HFFc6 (cell line): ENCODE measurements at regions not wholly inside any gene's neighbourhood (a gene's known extent, or its start where the extent isn't known, plus 50 kb on each side); places are given as distances from the start of the nearest gene placed in this dataset.

Experiments used
- DNase-seq: peaks from one replicate; pipeline ENCODE4 v3.0.0-alpha.2; 2018
- H3K27ac Mint-ChIP-seq: 2 replicates; pipeline ENCODE4 v1.8.0; 2020; ENCODE audit warnings: mild to moderate bottlenecking, mixed read lengths
- H3K27me3 Mint-ChIP-seq: 2 replicates; pipeline ENCODE4 v1.8.0; 2021; ENCODE audit warnings: mild to moderate bottlenecking, moderate library complexity, mixed read lengths; ENCODE audit not compliant: insufficient read depth
- H3K36me3 Mint-ChIP-seq: 2 replicates; pipeline ENCODE4 v1.8.0; 2021; ENCODE audit warnings: low read depth, mixed read lengths
- H3K4me1 Mint-ChIP-seq: 2 replicates; pipeline ENCODE4 v1.8.0; 2020; ENCODE audit warnings: low read depth, mixed read lengths
- H3K4me3 Mint-ChIP-seq: 2 replicates; pipeline ENCODE4 v1.8.0; 2020; ENCODE audit warnings: mild to moderate bottlenecking, moderate library complexity, mixed read lengths
- H3K9me3 Mint-ChIP-seq: 2 replicates; pipeline ENCODE4 v1.8.0; 2020; ENCODE audit warnings: mild to moderate bottlenecking, mixed read lengths
- CTCF ChIP-seq: fragments of 200-600 bp; sonication (generic); IDR thresholded peaks from 2 replicates; pipeline ENCODE4 v1.5.0; 2021; ENCODE audit warnings: antibody characterized with exemption, mild to moderate bottlenecking

DNA sequence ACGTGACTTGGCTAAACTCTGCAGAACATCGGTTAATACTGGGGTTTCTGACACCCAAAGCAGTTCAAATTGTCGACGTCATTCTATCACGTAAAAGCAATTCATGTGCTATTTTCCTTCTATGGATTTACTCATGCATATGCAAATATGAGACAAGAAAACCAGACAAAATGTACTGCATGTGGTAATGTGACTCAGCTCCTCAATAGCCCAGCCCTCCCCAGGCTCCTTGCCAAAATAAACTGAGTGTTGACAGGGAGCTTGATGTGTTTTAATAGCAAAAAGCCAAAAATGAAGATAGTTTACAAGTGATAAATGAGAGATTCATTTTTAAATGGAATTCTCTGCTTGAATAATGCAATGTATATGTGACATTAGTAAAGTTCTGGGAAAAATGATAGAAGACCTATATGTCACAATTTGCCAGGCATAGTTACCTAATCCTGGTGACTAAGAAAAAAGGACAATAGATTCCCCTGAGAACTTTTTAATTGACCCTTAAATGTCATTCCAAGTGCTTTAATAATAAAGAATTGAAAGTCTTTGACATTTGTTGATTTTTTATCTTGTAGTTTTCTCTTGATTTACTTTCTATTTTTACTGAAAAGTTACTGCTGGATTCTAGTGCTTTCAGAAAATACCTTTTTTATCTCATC is 1700.6 kb upstream of the TENM3 start:
- no peaks in the 10 kb centered on the region for H3K4me1 Mint-ChIP-seq
- no peak overlapping the region for H3K4me3 Mint-ChIP-seq
- no peak for DNase-seq
- H3K27ac Mint-ChIP-seq: no peak overlapping the region
- peaks cover 39% of the 10 kb centered on the region for H3K9me3 Mint-ChIP-seq
- H3K27me3 Mint-ChIP-seq: no peaks in the 10 kb centered on the region; the same call in 1 of the 2 replicates
- no peak for TF ChIP-seq CTCF
- no peaks in the 10 kb centered on the region for H3K36me3 Mint-ChIP-seq

- H3K27me3 Mint-ChIP-seq: peaks cover 1% of the 10 kb centered on the region; the same call in 1 of the 2 replicates
- H3K36me3 Mint-ChIP-seq: peaks cover 3% of the 10 kb centered on the region; the same call in 1 of the 2 replicates
- no peak overlapping the region for H3K27ac Mint-ChIP-seq
- DNase-seq: no peak
- TF ChIP-seq CTCF: no peak
- H3K9me3 Mint-ChIP-seq: peaks cover 42% of the 10 kb centered on the region
- no peaks in the 10 kb centered on the region for H3K4me1 Mint-ChIP-seq
- H3K4me3 Mint-ChIP-seq: no peak overlapping the region
Observed at GRCh38 chr4:180550106-180550505, 1693.1 kb upstream of the TENM3 start.

GRCh38 chr4:180557348-180557747 is 1685.9 kb upstream of the TENM3 start:
- Mint-ChIP-seq H3K9me3 (peaks cover 21% of the 10 kb centered on the region), H3K4me3 (no peak overlapping the region), H3K4me1 (no peaks in the 10 kb centered on the region), H3K27me3 (no peaks in the 10 kb centered on the region), H3K36me3 (peaks cover 3% of the 10 kb centered on the region; the same call in 1 of the 2 replicates), H3K27ac (no peak overlapping the region)
- peak; percentile 14; the same call in 1 of the 2 replicates for TF ChIP-seq CTCF
- no peak for DNase-seq

DNA sequence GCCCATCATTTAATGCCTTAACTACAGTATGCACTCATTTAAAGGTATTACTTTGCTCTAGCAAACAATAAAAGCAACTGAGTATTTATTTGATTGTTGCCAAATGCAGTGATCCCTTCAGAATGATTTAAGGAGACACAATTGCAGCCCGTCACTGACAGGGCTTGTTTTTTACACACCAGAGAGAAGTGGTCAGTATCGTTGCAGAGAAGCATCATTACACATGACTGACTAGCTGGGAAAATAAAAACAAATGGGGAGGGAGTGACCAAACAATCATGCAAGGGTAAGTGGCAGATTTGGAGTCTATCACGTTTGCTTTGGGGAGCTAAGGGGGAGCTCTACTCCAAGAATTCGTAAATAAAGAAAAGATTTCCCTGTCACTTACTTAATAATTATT is 1685.3 kb upstream of the TENM3 start:
- H3K9me3 Mint-ChIP-seq: peaks cover 21% of the 10 kb centered on the region
- H3K27me3 Mint-ChIP-seq: no peaks in the 10 kb centered on the region
- no peak for DNase-seq
- peaks cover 3% of the 10 kb centered on the region; the same call in 1 of the 2 replicates for H3K36me3 Mint-ChIP-seq
- H3K27ac Mint-ChIP-seq: no peak overlapping the region
- no peak for TF ChIP-seq CTCF
- no peak overlapping the region for H3K4me3 Mint-ChIP-seq
- H3K4me1 Mint-ChIP-seq: no peaks in the 10 kb centered on the region

DNA sequence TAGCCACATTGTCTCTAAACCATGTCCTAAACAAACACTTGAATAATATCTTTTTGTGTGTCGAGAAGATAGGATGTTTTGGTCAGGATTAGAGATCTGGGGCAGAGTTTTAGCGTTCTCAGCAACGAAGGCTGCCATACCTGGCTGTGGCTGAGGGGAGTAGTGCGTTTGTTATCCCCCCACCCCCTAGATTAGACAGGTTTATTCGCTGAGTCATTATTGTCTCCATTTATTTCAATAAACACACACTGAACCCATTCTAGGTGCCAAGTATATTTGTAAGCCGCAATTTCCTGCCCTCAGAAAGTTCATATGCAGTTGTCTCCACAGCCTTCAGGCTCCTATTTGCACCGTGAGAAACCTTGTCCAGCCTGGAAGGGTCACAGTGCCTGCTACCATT is 1684.8 kb upstream of the TENM3 start:
- no peak for DNase-seq
- no peaks in the 10 kb centered on the region for H3K27me3 Mint-ChIP-seq
- H3K4me1 Mint-ChIP-seq: no peaks in the 10 kb centered on the region
- peaks cover 21% of the 10 kb centered on the region for H3K9me3 Mint-ChIP-seq
- no peak overlapping the region for H3K27ac Mint-ChIP-seq
- no peak overlapping the region for H3K4me3 Mint-ChIP-seq
- H3K36me3 Mint-ChIP-seq: peaks cover 3% of the 10 kb centered on the region; the same call in 1 of the 2 replicates
- TF ChIP-seq CTCF: no peak
